ENCODE measurements at regions not wholly inside any gene's neighbourhood (a gene's known extent, or its start where the extent isn't known, plus 50 kb on each side); places are given as distances from the start of the nearest gene placed in this dataset.

- H3K4me3 Mint-ChIP-seq: no peak overlapping the region
- ChIA-PET CTCF (no interaction called here), POLR2A (no interaction called here)
- no peaks in the 10 kb centered on the region; the same call in none of the 2 replicates for H3K27me3 Mint-ChIP-seq (ENCODE audit: low read depth)
- H3K4me1 Mint-ChIP-seq: peaks cover 48% of the 10 kb centered on the region
- ATAC-seq (no peak), DNase-seq (ENCODE audit: low spot score) (no peak)
- H3K9me3 Mint-ChIP-seq: no peaks in the 10 kb centered on the region
- TF ChIP-seq HMGXB4 (CRISPR knock-in tag; IDR thresholded peaks at IDR 0.05) (no peak), ETV6 (CRISPR knock-in tag; IDR thresholded peaks at IDR 0.05) (no peak), TCF7 (CRISPR knock-in tag; IDR thresholded peaks at IDR 0.05; ENCODE audit: low read depth) (no peak), PRDM15 (CRISPR knock-in tag; IDR thresholded peaks at IDR 0.05) (no peak), AR (CRISPR knock-in tag; IDR thresholded peaks at IDR 0.05) (no peak), ZNF423 (CRISPR knock-in tag; IDR thresholded peaks at IDR 0.05) (no peak), ELF4 (CRISPR knock-in tag; IDR thresholded peaks at IDR 0.05; ENCODE audit: low read depth) (no peak), KAT7 (CRISPR knock-in tag; IDR thresholded peaks at IDR 0.05; ENCODE audit: borderline replicate concordance) (no peak), ZNF512 (CRISPR knock-in tag; IDR thresholded peaks at IDR 0.05; ENCODE audit: borderline replicate concordance) (no peak), ZBTB43 (CRISPR knock-in tag; IDR thresholded peaks at IDR 0.05) (no peak), CREM (CRISPR knock-in tag; IDR thresholded peaks at IDR 0.05) (no peak), MXD4 (CRISPR knock-in tag; IDR thresholded peaks at IDR 0.05; ENCODE audit: borderline replicate concordance) (no peak), ZSCAN18 (CRISPR knock-in tag; IDR thresholded peaks at IDR 0.05) (no peak), ATF2 (CRISPR knock-in tag; IDR thresholded peaks at IDR 0.05; ENCODE audit: borderline replicate concordance, low read depth) (no peak), SOX15 (CRISPR knock-in tag; IDR thresholded peaks at IDR 0.05) (no peak), NR3C1 (CRISPR knock-in tag; conservative IDR thresholded peaks at IDR 0.05; ENCODE audit: low read depth) (no peak), STAT6 (CRISPR knock-in tag; conservative IDR thresholded peaks at IDR 0.05; ENCODE audit: low read depth) (no peak)
- no peaks in the 10 kb centered on the region for H3K36me3 Mint-ChIP-seq
- no peak overlapping the region for H3K27ac Mint-ChIP-seq
These were observed 498.1 kb downstream of the NPIPA7 start for GRCh38 chr16:16877061-16877460.

Data from WTC11 (cell line).